GM18511 (cell line): ENCODE measurements at regions not wholly inside any gene's neighbourhood (a gene's known extent, or its start where the extent isn't known, plus 50 kb on each side); places are given as distances from the start of the nearest gene placed in this dataset.
"Not testable (repeated sequence)": the region's sequence is repeated elsewhere in the genome, so short reads cannot be mapped to it uniquely, and the experiment has no call there.

Source experiments
- ATAC-seq: cut with Tn5 transposase; IDR thresholded peaks from one replicate; pipeline ENCODE4 v1.9.1; 2021; ENCODE audit warnings: mild to moderate bottlenecking, moderate library complexity; ENCODE audit not compliant: unreplicated experiment

DNA sequence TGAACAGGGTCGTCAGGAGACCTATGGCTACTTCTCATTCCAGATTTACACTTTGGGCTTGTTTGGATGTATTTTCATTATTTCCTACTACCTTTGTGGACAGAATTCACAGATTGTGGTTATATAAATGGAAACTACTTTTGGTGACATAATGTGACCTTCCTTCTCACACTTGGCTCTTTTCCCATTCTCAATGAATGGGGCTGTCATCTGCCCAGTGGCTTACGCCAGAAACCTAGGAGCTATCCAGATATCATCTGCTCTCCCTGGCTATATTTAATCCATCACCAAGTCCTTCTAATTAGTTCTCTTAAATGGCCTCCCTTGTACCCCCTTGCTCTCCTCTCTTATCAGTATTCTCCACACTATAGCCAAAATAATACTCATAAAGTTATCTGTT lies 1606.8 kb downstream of the KHDRBS2 start:
- ATAC-seq, result no peak

DNA sequence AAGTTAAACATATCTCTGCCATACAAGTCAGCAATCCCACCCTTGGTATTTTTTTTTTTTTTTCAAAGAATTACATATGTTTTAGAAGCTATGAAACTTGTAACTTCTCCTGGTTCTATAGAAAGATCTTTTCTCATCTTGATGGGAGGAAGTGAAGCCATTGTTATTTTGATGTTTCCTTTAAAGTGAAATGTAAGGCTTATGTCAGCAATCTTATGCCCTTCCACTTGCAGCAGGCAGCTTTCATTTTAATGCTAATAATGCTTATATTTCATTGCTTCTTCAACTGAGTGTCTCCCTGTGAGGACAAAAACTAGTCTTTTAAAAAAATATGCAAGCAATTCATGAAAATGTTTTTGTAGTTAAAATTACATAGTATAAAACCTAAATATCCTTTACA lies 1614.7 kb downstream of the KHDRBS2 start:
- ATAC-seq, result no peak

DNA sequence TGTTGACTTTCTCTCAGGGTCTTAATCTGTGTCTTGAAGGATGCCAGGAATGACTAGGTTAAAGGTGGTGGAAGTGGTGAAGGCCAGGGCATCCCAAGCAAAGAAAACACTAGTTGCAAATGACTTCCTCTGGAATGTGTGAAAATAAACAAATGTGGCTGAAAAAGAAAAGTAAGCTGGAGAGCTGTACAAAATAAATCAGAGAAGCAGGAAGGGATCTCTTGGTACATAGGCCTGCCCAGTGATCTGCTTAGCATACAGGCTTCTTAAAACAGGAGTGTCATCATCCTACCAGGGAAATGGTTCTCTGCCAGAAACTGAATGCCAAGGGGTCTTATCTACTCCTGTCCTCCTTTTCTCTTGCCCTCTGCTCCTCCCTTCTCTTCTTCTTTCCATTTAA lies 1616.0 kb downstream of the KHDRBS2 start:
- ATAC-seq, result no peak

DNA sequence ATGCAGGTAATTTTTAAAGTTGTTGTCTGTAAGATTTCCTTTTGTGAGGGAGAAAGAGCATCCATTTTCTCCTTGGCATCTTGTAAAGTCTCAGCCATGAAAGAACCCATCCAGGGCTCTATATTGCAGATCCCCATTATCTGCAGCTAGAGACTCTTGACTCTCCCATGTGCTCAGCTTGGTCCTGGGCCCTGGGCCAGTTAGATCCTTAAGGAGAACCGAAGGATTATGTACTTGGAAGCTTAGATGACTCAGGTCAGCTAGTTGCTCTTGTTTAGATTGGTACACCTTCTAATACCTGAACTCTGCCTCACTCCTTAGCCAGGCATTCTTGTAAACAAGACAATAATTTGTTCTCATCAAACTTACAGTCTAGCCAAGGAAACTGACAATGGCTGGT lies 1617.6 kb downstream of the KHDRBS2 start:
- ATAC-seq, result no peak

DNA sequence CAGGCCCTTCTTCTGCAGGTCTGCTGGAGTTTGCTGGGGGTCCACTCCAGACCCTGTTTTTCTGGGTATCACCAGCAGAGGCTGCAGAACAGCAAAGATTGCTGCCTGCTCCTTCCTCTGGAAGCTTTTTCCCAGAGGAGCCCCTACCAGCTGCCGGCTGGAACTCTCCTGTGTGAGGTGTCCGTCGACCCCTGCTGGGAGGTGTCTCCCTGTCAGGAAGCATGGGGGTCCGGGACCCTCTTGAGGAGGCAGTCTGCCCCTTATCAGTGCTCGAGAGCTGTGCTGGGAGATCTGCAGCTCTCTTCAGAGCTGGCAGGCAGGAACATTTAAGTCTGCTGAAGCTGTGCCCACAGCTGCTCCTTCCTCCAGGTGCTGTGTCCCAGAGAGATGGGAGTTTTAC lies 1622.8 kb downstream of the KHDRBS2 start:
- ATAC-seq, result not testable (repeated sequence)

DNA sequence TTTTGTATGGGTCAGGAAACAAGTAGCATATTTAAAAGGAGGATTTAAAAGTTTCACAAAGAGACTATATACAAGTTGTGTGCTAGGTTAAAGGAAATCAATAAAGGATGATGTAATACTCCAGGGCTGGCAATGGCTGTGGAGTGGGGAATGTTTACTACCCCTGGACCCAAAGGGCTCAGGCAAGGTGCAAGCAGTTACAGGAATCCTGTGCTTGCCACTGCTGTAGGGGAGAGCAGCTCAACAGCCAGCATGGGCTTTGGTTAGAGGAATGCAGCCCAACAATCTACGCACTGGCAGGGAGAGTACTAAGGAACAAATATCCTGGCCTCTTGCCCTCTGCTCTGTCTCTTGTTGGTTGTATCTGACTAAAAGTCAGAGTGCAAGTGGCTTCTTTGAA lies 1642.2 kb downstream of the KHDRBS2 start:
- no peak for ATAC-seq

DNA sequence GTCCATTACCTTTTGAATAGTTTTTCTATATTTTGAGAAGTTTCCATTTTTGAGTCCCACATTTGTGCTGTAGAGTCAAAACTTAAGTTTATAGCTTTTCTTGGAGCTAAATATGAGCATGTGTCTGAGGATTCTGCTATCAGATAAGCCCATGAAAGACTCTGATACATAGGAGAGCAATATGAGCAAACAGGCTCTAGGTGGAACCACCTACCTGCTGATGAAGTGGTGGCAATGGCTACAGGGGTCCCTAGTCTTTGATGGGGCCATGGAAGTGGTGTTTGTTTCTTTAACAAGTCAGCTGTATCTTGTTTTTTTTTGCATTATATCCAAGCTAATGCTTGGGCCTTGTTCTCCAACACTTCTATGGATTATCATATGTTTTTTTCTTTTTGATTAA lies 1646.8 kb downstream of the KHDRBS2 start:
- not testable (repeated sequence) for ATAC-seq
